Stimulated activated naive CD8-positive, alpha-beta T cell treated with anti-CD3 and anti-CD28 coated beads, Interleukin-15, amount 100 ng/mL, for 72 hours (primary cell): ENCODE measurements at regions not wholly inside any gene's neighbourhood (a gene's known extent, or its start where the extent isn't known, plus 50 kb on each side); places are given as distances from the start of the nearest gene placed in this dataset.

ENCODE experiments used
- ATAC-seq: fragments of 150-1000 bp; cut with Tn5 transposase; 2 replicates; pipeline ENCODE4 v1.10.0; 2021; ENCODE audit warnings: mild to moderate bottlenecking, moderate library complexity
- DNase-seq, 2 donors: peaks; one replicate each; pipeline ENCODE4 v3.0.0; 2021 to 2022
- H3K27ac Mint-ChIP-seq, 2 donors: one replicate each; pipeline ENCODE4 v1.8.0; 2022; ENCODE audit warnings: mild to moderate bottlenecking in 2 of 2, mixed read lengths in 2 of 2, moderate library complexity in 2 of 2
- H3K27me3 Mint-ChIP-seq: one replicate; pipeline ENCODE4 v1.8.0; 2022; ENCODE audit warnings: mixed read lengths
- H3K4me1 Mint-ChIP-seq: one replicate; pipeline ENCODE4 v1.8.0; 2022; ENCODE audit warnings: mild to moderate bottlenecking, mixed read lengths
- H3K4me3 Mint-ChIP-seq, 2 donors: one replicate each; pipeline ENCODE4 v1.8.0; 2022; ENCODE audit warnings: mild to moderate bottlenecking in 2 of 2, mixed read lengths in 2 of 2, moderate library complexity in 1 of 2
- H3K9me3 Mint-ChIP-seq, 2 donors: one replicate each; pipeline ENCODE4 v1.8.0; 2022; ENCODE audit warnings: mixed read lengths in 2 of 2

GRCh38 chr17:77607606-77608005 is 350.9 kb upstream of the TNRC6C start:
- H3K4me3 Mint-ChIP-seq, result no peak overlapping the region
- peaks cover 1% of the 10 kb centered on the region for H3K27me3 Mint-ChIP-seq
- ATAC-seq (no peak), DNase-seq (no peak)
- H3K4me1 Mint-ChIP-seq, result peaks cover 35% of the 10 kb centered on the region
- no peak overlapping the region for H3K27ac Mint-ChIP-seq
- H3K9me3 Mint-ChIP-seq, result peaks cover 5 to 11% of the 10 kb centered on the region in 2 donors

- ATAC-seq (no peak), DNase-seq (no peak)
- no peak overlapping the region for H3K4me3 Mint-ChIP-seq
- peaks cover 35% of the 10 kb centered on the region for H3K4me1 Mint-ChIP-seq
- H3K9me3 Mint-ChIP-seq, result peaks cover 5 to 11% of the 10 kb centered on the region in 2 donors
- no peak overlapping the region for H3K27ac Mint-ChIP-seq
- H3K27me3 Mint-ChIP-seq, result no peaks in the 10 kb centered on the region
Observed at GRCh38 chr17:77608431-77608830, 350.1 kb upstream of the TNRC6C start.

- H3K4me1 Mint-ChIP-seq, result peaks cover 35% of the 10 kb centered on the region
- H3K4me3 Mint-ChIP-seq, result peak overlapping the region; percentile 69 to 75
- ATAC-seq, result peak; percentile 99
- H3K9me3 Mint-ChIP-seq, result peaks cover 5 to 11% of the 10 kb centered on the region in 2 donors
- DNase-seq, result peak; percentile 72 to 86
- H3K27ac Mint-ChIP-seq, result peak overlapping the region; percentile 86 to 95
- H3K27me3 Mint-ChIP-seq, result no peaks in the 10 kb centered on the region
Observed at GRCh38 chr17:77609553-77610517, 348.7 kb upstream of the TNRC6C start.

GRCh38 chr17:77610518-77610893 is 348.0 kb upstream of the TNRC6C start:
- Mint-ChIP-seq H3K27ac (peak overlapping the region; percentile 85 to 95), H3K4me3 (peak overlapping the region; percentile 69 to 75), H3K9me3 (peaks cover 5 to 11% of the 10 kb centered on the region in 2 donors), H3K4me1 (peaks cover 35% of the 10 kb centered on the region), H3K27me3 (no peaks in the 10 kb centered on the region)
- ATAC-seq (peak; percentile 70), DNase-seq (no peak)

- Mint-ChIP-seq H3K27ac (peak overlapping the region; percentile 85 to 95), H3K27me3 (no peaks in the 10 kb centered on the region), H3K4me3 (peak overlapping the region; percentile 69 to 75), H3K4me1 (peaks cover 35% of the 10 kb centered on the region), H3K9me3 (peaks cover 5 to 11% of the 10 kb centered on the region in 2 donors)
- ATAC-seq (no peak), DNase-seq (no peak)
Observed at GRCh38 chr17:77610972-77611521, 347.5 kb upstream of the TNRC6C start.

GRCh38 chr17:77611791-77612502 is 346.6 kb upstream of the TNRC6C start:
- Mint-ChIP-seq H3K4me1 (peaks cover 35% of the 10 kb centered on the region), H3K27me3 (no peaks in the 10 kb centered on the region), H3K9me3 (peaks cover 5 to 11% of the 10 kb centered on the region in 2 donors), H3K4me3 (no peak overlapping the region), H3K27ac (peak overlapping the region in 1 of 2 donors; percentile 60)
- DNase-seq, result no peak
- ATAC-seq, result no peak

- Mint-ChIP-seq H3K4me1 (peaks cover 44% of the 10 kb centered on the region), H3K9me3 (peaks cover 5 to 11% of the 10 kb centered on the region in 2 donors), H3K27me3 (no peaks in the 10 kb centered on the region), H3K4me3 (no peak overlapping the region), H3K27ac (no peak overlapping the region)
- ATAC-seq (no peak), DNase-seq (peak in 1 of 2 donors; percentile 5)
Observed at GRCh38 chr17:77613218-77613617, 345.3 kb upstream of the TNRC6C start.

GRCh38 chr17:77613627-77614026 is 344.9 kb upstream of the TNRC6C start:
- Mint-ChIP-seq H3K4me1 (peaks cover 49% of the 10 kb centered on the region), H3K27me3 (no peaks in the 10 kb centered on the region), H3K27ac (no peak overlapping the region), H3K9me3 (peaks cover 5 to 11% of the 10 kb centered on the region in 2 donors), H3K4me3 (no peak overlapping the region)
- ATAC-seq (no peak), DNase-seq (no peak)

- no peak for ATAC-seq
- H3K4me3 Mint-ChIP-seq, result no peak overlapping the region
- H3K4me1 Mint-ChIP-seq, result peaks cover 35% of the 10 kb centered on the region
- H3K9me3 Mint-ChIP-seq, result peaks cover 6 to 10% of the 10 kb centered on the region in 2 donors
- H3K27me3 Mint-ChIP-seq, result no peaks in the 10 kb centered on the region
- H3K27ac Mint-ChIP-seq, result no peak overlapping the region
- no peak for DNase-seq
Observed at GRCh38 chr17:77615703-77616253, 342.7 kb upstream of the TNRC6C start.

GRCh38 chr17:77616254-77616731 is 342.2 kb upstream of the TNRC6C start:
- no peak overlapping the region for H3K27ac Mint-ChIP-seq
- ATAC-seq (no peak), DNase-seq (no peak)
- H3K9me3 Mint-ChIP-seq, result peaks cover 6 to 13% of the 10 kb centered on the region in 2 donors
- no peak overlapping the region for H3K4me3 Mint-ChIP-seq
- H3K27me3 Mint-ChIP-seq, result no peaks in the 10 kb centered on the region
- H3K4me1 Mint-ChIP-seq, result peaks cover 30% of the 10 kb centered on the region

- H3K27me3 Mint-ChIP-seq, result no peaks in the 10 kb centered on the region
- no peak for ATAC-seq
- peaks cover 20% of the 10 kb centered on the region for H3K4me1 Mint-ChIP-seq
- peaks cover 6 to 13% of the 10 kb centered on the region in 2 donors for H3K9me3 Mint-ChIP-seq
- H3K27ac Mint-ChIP-seq, result peak overlapping the region in 1 of 2 donors; percentile 57
- no peak for DNase-seq
- no peak overlapping the region for H3K4me3 Mint-ChIP-seq
Observed at GRCh38 chr17:77617516-77617915, 341.0 kb upstream of the TNRC6C start.

- Mint-ChIP-seq H3K4me3 (peak overlapping the region in 1 of 2 donors; percentile 34), H3K27me3 (no peaks in the 10 kb centered on the region), H3K27ac (peak overlapping the region; percentile 57 to 81), H3K4me1 (peaks cover 20% of the 10 kb centered on the region), H3K9me3 (peaks cover 6 to 13% of the 10 kb centered on the region in 2 donors)
- peak in 1 of 2 donors; percentile 21 for DNase-seq
- peak; percentile 64 for ATAC-seq
Observed at GRCh38 chr17:77618173-77618572, 340.3 kb upstream of the TNRC6C start.

GRCh38 chr17:77618731-77619130 is 339.8 kb upstream of the TNRC6C start:
- peaks cover 20% of the 10 kb centered on the region for H3K4me1 Mint-ChIP-seq
- no peak overlapping the region for H3K4me3 Mint-ChIP-seq
- peak in 1 of 2 donors; percentile 4 for DNase-seq
- H3K9me3 Mint-ChIP-seq, result peaks cover 6 to 13% of the 10 kb centered on the region in 2 donors
- no peak for ATAC-seq
- H3K27me3 Mint-ChIP-seq, result no peaks in the 10 kb centered on the region
- H3K27ac Mint-ChIP-seq, result peak overlapping the region; percentile 10 to 85

GRCh38 chr17:77619326-77619725 is 339.2 kb upstream of the TNRC6C start:
- Mint-ChIP-seq H3K4me1 (peaks cover 20% of the 10 kb centered on the region), H3K27me3 (no peaks in the 10 kb centered on the region), H3K4me3 (no peak overlapping the region), H3K27ac (no peak overlapping the region), H3K9me3 (peaks cover 6 to 13% of the 10 kb centered on the region in 2 donors)
- DNase-seq (no peak), ATAC-seq (no peak)

- no peak overlapping the region for H3K4me3 Mint-ChIP-seq
- no peaks in the 10 kb centered on the region for H3K27me3 Mint-ChIP-seq
- ATAC-seq (no peak), DNase-seq (no peak)
- H3K27ac Mint-ChIP-seq, result no peak overlapping the region
- peaks cover 20% of the 10 kb centered on the region for H3K4me1 Mint-ChIP-seq
- H3K9me3 Mint-ChIP-seq, result peaks cover 6 to 13% of the 10 kb centered on the region in 2 donors
Observed at GRCh38 chr17:77619851-77620250, 338.7 kb upstream of the TNRC6C start.
